HG03571 (cell line): ENCODE measurements at regions not wholly inside any gene's neighbourhood (a gene's known extent, or its start where the extent isn't known, plus 50 kb on each side); places are given as distances from the start of the nearest gene placed in this dataset.
"Not testable (repeated sequence)": the region's sequence is repeated elsewhere in the genome, so short reads cannot be mapped to it uniquely, and the experiment has no call there.

ENCODE experiments used
- ATAC-seq: cut with Tn5 transposase; IDR thresholded peaks from one replicate; pipeline ENCODE4 v1.9.1; 2021; ENCODE audit not compliant: unreplicated experiment

- ATAC-seq, result not testable (repeated sequence)
Measured at GRCh38 chr13:50755862-50756685, 87.4 kb downstream of the DLEU7 start.

- ATAC-seq, result no peak
Measured at GRCh38 chr13:50757008-50757407, 86.5 kb downstream of the DLEU7 start.

- no peak for ATAC-seq
Measured at GRCh38 chr13:50758796-50759195, 84.7 kb downstream of the DLEU7 start.

GRCh38 chr13:50760751-50761150 is 82.7 kb downstream of the DLEU7 start:
- no peak for ATAC-seq

GRCh38 chr13:50761406-50761805 is 82.1 kb downstream of the DLEU7 start:
- ATAC-seq, result no peak

- ATAC-seq, result no peak
Measured at GRCh38 chr13:50762969-50763567, 80.4 kb downstream of the DLEU7 start.

GRCh38 chr13:50766013-50766412 is 77.5 kb downstream of the DLEU7 start:
- ATAC-seq, result no peak

GRCh38 chr13:50766695-50767094 is 76.8 kb downstream of the DLEU7 start:
- ATAC-seq, result no peak

- ATAC-seq, result not testable (repeated sequence)
Measured at GRCh38 chr13:50772881-50773280, 70.6 kb downstream of the DLEU7 start.
